ENCODE measurements at regions not wholly inside any gene's neighbourhood (a gene's known extent, or its start where the extent isn't known, plus 50 kb on each side); places are given as distances from the start of the nearest gene placed in this dataset.

DNA sequence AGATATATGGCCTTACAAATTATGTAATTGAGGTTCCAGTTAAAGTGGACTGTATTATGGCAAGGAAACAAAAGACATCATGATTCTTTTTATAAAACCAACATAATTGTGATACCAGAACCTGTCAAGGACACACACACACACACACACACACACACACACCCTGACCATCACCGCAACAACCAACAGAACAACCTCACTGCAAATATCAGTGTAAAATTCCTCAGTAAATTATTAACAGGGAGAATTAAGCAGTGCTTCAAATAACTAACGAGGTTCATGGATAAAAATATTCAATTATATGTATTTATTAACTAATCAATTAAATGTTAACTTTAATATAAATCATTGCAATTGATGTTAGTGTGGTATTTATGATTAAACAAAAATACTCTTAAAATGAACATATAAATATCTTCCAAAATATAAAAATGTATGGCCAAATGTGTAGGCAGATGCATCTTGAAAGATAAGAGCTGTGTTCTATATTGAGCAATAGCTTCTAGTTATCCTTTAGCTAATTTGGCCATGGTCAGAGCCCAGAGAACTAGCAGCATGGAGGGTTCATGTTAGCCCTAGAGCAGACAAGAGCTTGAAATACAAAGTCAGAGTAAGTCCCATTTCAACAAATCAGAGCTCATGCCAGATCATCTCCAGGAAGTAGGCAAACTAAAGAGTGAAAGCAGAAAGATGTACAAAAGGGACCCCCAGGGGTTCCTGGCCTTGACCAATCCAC is 280.5 kb upstream of the ADAMTS16 start:
- no peaks in the 10 kb centered on the region for H3K36me3 Mint-ChIP-seq (ENCODE audit: low read depth)
- peaks cover 3% of the 10 kb centered on the region; the same call in 1 of the 2 replicates for H3K27me3 Mint-ChIP-seq (ENCODE audit: insufficient read depth)
- TF ChIP-seq CTCF (IDR thresholded peaks at IDR 0.05): no peak
- no peaks in the 10 kb centered on the region for H3K4me1 Mint-ChIP-seq (ENCODE audit: low read depth)
- no peak for DNase-seq
- H3K9me3 Mint-ChIP-seq: peaks cover 6% of the 10 kb centered on the region; the same call in 1 of the 2 replicates
- no peak overlapping the region for H3K4me3 Mint-ChIP-seq
- no peak overlapping the region for H3K27ac Mint-ChIP-seq

- H3K4me1 Mint-ChIP-seq (ENCODE audit: low read depth): no peaks in the 10 kb centered on the region
- no peak for DNase-seq
- no peak overlapping the region for H3K27ac Mint-ChIP-seq
- H3K27me3 Mint-ChIP-seq (ENCODE audit: insufficient read depth): peaks cover 6% of the 10 kb centered on the region; the same call in 1 of the 2 replicates
- H3K9me3 Mint-ChIP-seq: peaks cover 6% of the 10 kb centered on the region; the same call in 1 of the 2 replicates
- no peaks in the 10 kb centered on the region for H3K36me3 Mint-ChIP-seq (ENCODE audit: low read depth)
- H3K4me3 Mint-ChIP-seq: no peak overlapping the region
- TF ChIP-seq CTCF (IDR thresholded peaks at IDR 0.05): no peak
Measured at GRCh38 chr5:4860631-4861030, 279.5 kb upstream of the ADAMTS16 start.

DNA sequence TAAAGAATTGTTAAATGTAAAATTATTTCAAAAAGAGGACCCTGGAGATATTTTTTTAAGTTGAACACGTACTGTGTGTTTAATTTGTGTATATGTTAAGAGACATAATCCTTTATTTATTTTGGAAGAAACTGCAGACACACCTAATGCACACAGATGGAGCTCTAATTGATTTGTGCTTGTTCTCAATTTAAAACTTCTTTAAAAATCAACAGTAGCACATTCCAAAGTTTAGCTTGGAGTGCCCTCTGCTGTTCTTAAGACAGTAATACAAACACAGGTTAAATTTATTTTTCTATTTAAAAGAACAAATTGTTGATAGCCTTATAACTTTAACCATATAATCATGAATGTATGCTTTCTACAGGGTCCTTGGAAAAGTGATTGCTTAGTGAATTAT is 277.6 kb upstream of the ADAMTS16 start:
- peaks cover 1% of the 10 kb centered on the region; the same call in 1 of the 2 replicates for H3K9me3 Mint-ChIP-seq
- peak; percentile 81 for TF ChIP-seq CTCF (IDR thresholded peaks at IDR 0.05)
- H3K27ac Mint-ChIP-seq: no peak overlapping the region
- no peaks in the 10 kb centered on the region for H3K4me1 Mint-ChIP-seq (ENCODE audit: low read depth)
- H3K36me3 Mint-ChIP-seq (ENCODE audit: low read depth): no peaks in the 10 kb centered on the region
- peaks cover 4% of the 10 kb centered on the region; the same call in 1 of the 2 replicates for H3K27me3 Mint-ChIP-seq (ENCODE audit: insufficient read depth)
- peak; percentile 16 for DNase-seq
- H3K4me3 Mint-ChIP-seq: no peak overlapping the region

GRCh38 chr5:4866131-4866659 is 273.9 kb upstream of the ADAMTS16 start:
- Mint-ChIP-seq H3K27ac (no peak overlapping the region), H3K36me3 (ENCODE audit: low read depth) (no peaks in the 10 kb centered on the region), H3K4me3 (no peak overlapping the region), H3K9me3 (no peaks in the 10 kb centered on the region; the same call in 1 of the 2 replicates), H3K27me3 (ENCODE audit: insufficient read depth) (peaks cover 5% of the 10 kb centered on the region), H3K4me1 (ENCODE audit: low read depth) (no peaks in the 10 kb centered on the region)
- TF ChIP-seq CTCF (IDR thresholded peaks at IDR 0.05): no peak
- DNase-seq: no peak

GRCh38 chr5:4866817-4867216 is 273.3 kb upstream of the ADAMTS16 start:
- Mint-ChIP-seq H3K27me3 (ENCODE audit: insufficient read depth) (peaks cover 5% of the 10 kb centered on the region), H3K36me3 (ENCODE audit: low read depth) (no peaks in the 10 kb centered on the region), H3K4me1 (ENCODE audit: low read depth) (no peaks in the 10 kb centered on the region), H3K4me3 (no peak overlapping the region), H3K27ac (no peak overlapping the region), H3K9me3 (no peaks in the 10 kb centered on the region; the same call in 1 of the 2 replicates)
- TF ChIP-seq CTCF (IDR thresholded peaks at IDR 0.05): no peak
- DNase-seq: no peak
